ENCODE measurements at regions not wholly inside any gene's neighbourhood (a gene's known extent, or its start where the extent isn't known, plus 50 kb on each side); places are given as distances from the start of the nearest gene placed in this dataset.

- H3K27ac Mint-ChIP-seq, result no peak overlapping the region
- H3K36me3 Mint-ChIP-seq (ENCODE audit: low read depth), result no peaks in the 10 kb centered on the region
- H3K27me3 Mint-ChIP-seq, result no peaks in the 10 kb centered on the region
- POLR2A ChIA-PET, result no interaction called here
- H3K4me3 Mint-ChIP-seq, result no peak overlapping the region
- no peaks in the 10 kb centered on the region for H3K9me3 Mint-ChIP-seq
- TF ChIP-seq, protein P1, sequence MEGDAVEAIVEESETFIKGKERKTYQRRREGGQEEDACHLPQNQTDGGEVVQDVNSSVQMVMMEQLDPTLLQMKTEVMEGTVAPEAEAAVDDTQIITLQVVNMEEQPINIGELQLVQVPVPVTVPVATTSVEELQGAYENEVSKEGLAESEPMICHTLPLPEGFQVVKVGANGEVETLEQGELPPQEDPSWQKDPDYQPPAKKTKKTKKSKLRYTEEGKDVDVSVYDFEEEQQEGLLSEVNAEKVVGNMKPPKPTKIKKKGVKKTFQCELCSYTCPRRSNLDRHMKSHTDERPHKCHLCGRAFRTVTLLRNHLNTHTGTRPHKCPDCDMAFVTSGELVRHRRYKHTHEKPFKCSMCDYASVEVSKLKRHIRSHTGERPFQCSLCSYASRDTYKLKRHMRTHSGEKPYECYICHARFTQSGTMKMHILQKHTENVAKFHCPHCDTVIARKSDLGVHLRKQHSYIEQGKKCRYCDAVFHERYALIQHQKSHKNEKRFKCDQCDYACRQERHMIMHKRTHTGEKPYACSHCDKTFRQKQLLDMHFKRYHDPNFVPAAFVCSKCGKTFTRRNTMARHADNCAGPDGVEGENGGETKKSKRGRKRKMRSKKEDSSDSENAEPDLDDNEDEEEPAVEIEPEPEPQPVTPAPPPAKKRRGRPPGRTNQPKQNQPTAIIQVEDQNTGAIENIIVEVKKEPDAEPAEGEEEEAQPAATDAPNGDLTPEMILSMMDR (IDR thresholded peaks at IDR 0.05), result no peak
- H3K4me1 Mint-ChIP-seq, result no peaks in the 10 kb centered on the region
- intact Hi-C loops (cut with micrococcal nuclease), result no loop called here
- DNase-seq (no peak), ATAC-seq (ENCODE audit: low read depth) (no peak)
- CTCF ChIA-PET, result no interaction called here
These were observed 392.8 kb upstream of the ACVR2A start for GRCh38 chr2:147451902-147452515.

DNA sequence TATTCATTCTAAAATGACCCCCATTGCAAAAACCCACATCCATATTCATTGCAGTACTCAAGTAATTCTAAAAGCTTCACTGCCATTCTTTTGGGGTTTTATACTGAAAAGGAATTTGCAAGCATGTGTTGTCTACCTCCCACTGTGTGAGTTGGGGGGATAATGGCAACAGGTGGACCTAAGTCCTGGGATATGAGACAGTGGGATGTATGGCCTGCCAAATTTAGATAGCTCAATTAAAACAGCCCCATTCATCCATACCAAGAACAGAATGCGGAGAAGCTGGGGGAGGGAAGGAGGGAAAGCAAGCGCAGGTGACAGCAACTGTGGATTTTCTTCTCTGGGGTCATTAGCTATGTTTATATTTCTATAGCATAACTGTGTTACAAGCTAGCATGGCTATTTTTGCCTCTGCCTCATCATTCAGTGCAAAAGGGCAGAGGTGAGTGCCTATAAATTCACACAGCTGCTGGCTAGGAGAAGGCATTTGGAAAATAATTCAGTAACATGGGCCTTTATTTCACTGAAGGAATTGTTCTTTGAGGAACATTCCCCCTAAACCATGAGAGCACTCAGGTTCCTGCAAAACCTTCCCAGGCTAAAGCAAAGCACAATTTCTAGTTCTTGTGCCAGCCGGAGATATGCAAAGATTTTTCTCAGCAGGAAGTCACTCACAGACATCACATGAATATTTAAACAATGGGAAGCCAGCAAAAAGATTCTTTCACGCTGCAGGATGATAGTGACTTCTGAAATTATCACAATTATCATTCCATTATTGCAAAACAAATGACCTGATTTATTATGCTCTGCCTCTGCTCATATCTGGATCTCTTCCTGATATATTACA, 393.9 kb upstream of the ACVR2A start:
- DNase-seq (no peak), ATAC-seq (ENCODE audit: low read depth) (no peak)
- H3K4me3 Mint-ChIP-seq, result no peak overlapping the region
- no peaks in the 10 kb centered on the region for H3K27me3 Mint-ChIP-seq
- peaks cover 2% of the 10 kb centered on the region for H3K9me3 Mint-ChIP-seq
- H3K4me1 Mint-ChIP-seq, result no peaks in the 10 kb centered on the region
- intact Hi-C loops (cut with micrococcal nuclease), result no loop called here
- ChIA-PET CTCF (no interaction called here), POLR2A (no interaction called here)
- H3K36me3 Mint-ChIP-seq (ENCODE audit: low read depth), result no peaks in the 10 kb centered on the region
- TF ChIP-seq, protein P1 (IDR thresholded peaks at IDR 0.05), result no peak
- H3K27ac Mint-ChIP-seq, result no peak overlapping the region

DNA sequence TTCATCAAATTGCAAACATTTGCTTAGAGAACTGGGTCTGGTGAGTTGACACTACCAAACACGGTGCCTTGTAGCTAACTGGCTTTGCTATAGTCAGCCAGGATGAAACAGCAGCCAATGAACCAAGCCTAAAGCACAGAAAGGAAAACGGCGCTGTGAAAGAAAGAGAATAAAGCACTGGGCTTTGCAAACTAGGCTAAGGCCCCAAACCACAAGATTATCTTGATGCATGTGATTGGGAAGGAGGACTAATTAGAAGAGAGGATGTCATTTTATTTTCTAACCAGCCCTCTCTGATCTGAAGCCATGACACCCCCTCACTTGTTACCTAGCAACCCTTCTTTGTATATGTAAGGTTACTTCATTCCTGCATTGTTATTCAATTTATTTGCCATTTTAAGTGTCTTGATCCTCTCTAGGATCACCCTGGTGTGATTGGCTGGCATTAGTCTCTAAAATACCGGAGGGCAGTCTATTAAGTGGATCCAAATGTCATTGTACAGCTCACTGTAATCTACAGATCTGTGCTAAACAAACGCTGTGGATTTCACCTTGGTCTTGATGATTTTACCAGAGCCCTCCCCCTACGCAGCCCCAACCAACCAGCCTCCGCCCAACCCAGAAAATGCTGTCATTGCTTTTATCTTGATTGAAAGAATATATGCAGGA, 395.4 kb upstream of the ACVR2A start:
- H3K27ac Mint-ChIP-seq, result no peak overlapping the region
- ChIA-PET POLR2A (interaction anchor here (0.6 kb wide), 1 partner anchor 8 kb away, joined by 3 read pairs; no protein-coding TSS in a partner anchor), CTCF (no interaction called here)
- intact Hi-C loops (cut with micrococcal nuclease), result no loop called here
- no peak for DNase-seq
- H3K4me3 Mint-ChIP-seq, result no peak overlapping the region
- TF ChIP-seq, protein P1 (IDR thresholded peaks at IDR 0.05), result no peak
- H3K36me3 Mint-ChIP-seq (ENCODE audit: low read depth), result no peaks in the 10 kb centered on the region
- ATAC-seq (ENCODE audit: low read depth), result no peak
- H3K4me1 Mint-ChIP-seq, result no peaks in the 10 kb centered on the region
- H3K27me3 Mint-ChIP-seq, result no peaks in the 10 kb centered on the region
- peaks cover 2% of the 10 kb centered on the region for H3K9me3 Mint-ChIP-seq

GRCh38 chr2:147442816-147443215, 402.0 kb upstream of the ACVR2A start:
- no peaks in the 10 kb centered on the region for H3K36me3 Mint-ChIP-seq (ENCODE audit: low read depth)
- TF ChIP-seq, protein P1 (IDR thresholded peaks at IDR 0.05), result no peak
- no peak for ATAC-seq (ENCODE audit: low read depth)

DNA sequence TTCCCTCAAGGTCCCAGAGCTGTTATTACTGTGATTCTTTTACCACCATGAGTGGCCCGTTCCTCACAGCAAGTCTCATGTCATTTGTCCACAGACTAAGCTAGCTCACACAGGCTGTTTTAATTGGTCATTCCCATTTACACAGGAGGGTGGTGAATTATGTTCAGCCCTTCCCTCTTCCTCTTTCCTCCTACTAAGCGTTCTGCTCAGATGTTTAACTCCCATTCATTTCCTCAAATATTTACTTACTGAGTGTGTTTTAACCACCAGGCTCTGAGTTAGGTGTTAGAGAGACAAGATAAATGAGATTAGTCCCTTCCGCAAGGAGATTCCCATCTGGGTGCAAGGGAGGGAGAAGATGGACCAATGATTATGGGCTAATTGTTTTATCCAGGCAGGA, 403.6 kb upstream of the ACVR2A start:
- H3K27me3 Mint-ChIP-seq, result no peaks in the 10 kb centered on the region

More at GRCh38 chr2:147442816-147443215, 402.0 kb upstream of the ACVR2A start:
- H3K27me3 Mint-ChIP-seq, result no peaks in the 10 kb centered on the region
- intact Hi-C loops (cut with micrococcal nuclease), result no loop called here
- ChIA-PET POLR2A (no interaction called here), CTCF (no interaction called here)
- no peak overlapping the region for H3K4me3 Mint-ChIP-seq
- H3K9me3 Mint-ChIP-seq, result peaks cover 2% of the 10 kb centered on the region
- DNase-seq, result no peak
- H3K27ac Mint-ChIP-seq, result no peak overlapping the region
- H3K4me1 Mint-ChIP-seq, result no peaks in the 10 kb centered on the region

More for the DNA sequence above, 403.6 kb upstream of the ACVR2A start:
- TF ChIP-seq, protein P1 (IDR thresholded peaks at IDR 0.05), result no peak
- CTCF ChIA-PET, result no interaction called here
- H3K9me3 Mint-ChIP-seq, result no peaks in the 10 kb centered on the region
- no peak overlapping the region for H3K27ac Mint-ChIP-seq
- H3K4me1 Mint-ChIP-seq, result no peaks in the 10 kb centered on the region
- no peak overlapping the region for H3K4me3 Mint-ChIP-seq
- intact Hi-C loops (cut with micrococcal nuclease), result no loop called here
- no peaks in the 10 kb centered on the region for H3K36me3 Mint-ChIP-seq (ENCODE audit: low read depth)
- POLR2A ChIA-PET, result no interaction called here
- no peak for DNase-seq
- no peak for ATAC-seq (ENCODE audit: low read depth)
